HL-60 (cell line): ENCODE measurements at regions not wholly inside any gene's neighbourhood (a gene's known extent, or its start where the extent isn't known, plus 50 kb on each side); places are given as distances from the start of the nearest gene placed in this dataset.

ENCODE experiments used
- DNase-seq, 2 experiments: peaks; one replicate each; pipeline ENCODE4 v3.0.0-alpha.2; 2010 to 2020; ENCODE audit warnings: low read depth in 1 of 2, low spot score in 1 of 2
- H3K27ac ChIP-seq: fragments of 250-450 bp; sonication (Bioruptor Pico); replicated peaks from 2 replicates; pipeline ENCODE4 v1.5.1; 2020; ENCODE audit warnings: mild to moderate bottlenecking, moderate library complexity
- H3K27me3 ChIP-seq: fragments of 250-450 bp; sonication (Bioruptor Pico); 2 replicates; pipeline ENCODE4 v1.5.1; 2021; ENCODE audit warnings: mild to moderate bottlenecking, moderate library complexity; ENCODE audit not compliant: insufficient read depth, poor library complexity, severe bottlenecking
- H3K4me3 ChIP-seq: replicated peaks from 2 replicates; pipeline ENCODE4 v1.5.1; 2011; ENCODE audit warnings: mild to moderate bottlenecking, control low read depth, low read length; ENCODE audit not compliant: insufficient read depth
- CTCF ChIP-seq: IDR thresholded peaks from one replicate; pipeline ENCODE4 v1.5.1; 2011; ENCODE audit warnings: low read length, control low read depth, inconsistent platforms; ENCODE audit not compliant: insufficient read depth
- GABPA ChIP-seq: IDR thresholded peaks from 2 replicates; pipeline ENCODE4 v1.6.1; 2012; ENCODE audit warnings: low read depth
- POLR2AphosphoS5 ChIP-seq: IDR thresholded peaks from 2 replicates; pipeline ENCODE4 v1.6.1; 2012; ENCODE audit warnings: low read depth
- REST ChIP-seq: IDR thresholded peaks from 2 replicates; pipeline ENCODE4 v1.6.1; 2012; ENCODE audit warnings: low read depth; ENCODE audit not compliant: insufficient replicate concordance
- SPI1 ChIP-seq: IDR thresholded peaks from 2 replicates; pipeline ENCODE4 v1.6.1; 2012; ENCODE audit warnings: low read depth, mild to moderate bottlenecking, borderline replicate concordance

GRCh38 chr2:199679883-199680282, 171.1 kb downstream of the FTCDNL1 start:
- H3K27ac ChIP-seq = no peak overlapping the region
- no peak overlapping the region for H3K4me3 ChIP-seq
- DNase-seq = no peak
- H3K27me3 ChIP-seq = no peaks in the 10 kb centered on the region
- TF ChIP-seq CTCF (no peak), SPI1 (no peak), REST (no peak), GABPA (no peak), POLR2AphosphoS5 (no peak)

GRCh38 chr2:199677881-199678280, 173.1 kb downstream of the FTCDNL1 start:
- TF ChIP-seq REST (no peak), CTCF (no peak), GABPA (no peak), POLR2AphosphoS5 (no peak), SPI1 (no peak)
- no peak for DNase-seq
- H3K4me3 ChIP-seq = no peak overlapping the region
- H3K27me3 ChIP-seq = no peaks in the 10 kb centered on the region
- H3K27ac ChIP-seq = no peak overlapping the region

GRCh38 chr2:199668645-199669044, 182.3 kb downstream of the FTCDNL1 start:
- Histone ChIP-seq H3K4me3 (no peak overlapping the region), H3K27me3 (no peaks in the 10 kb centered on the region), H3K27ac (no peak overlapping the region)
- DNase-seq = no peak
- no peak for TF ChIP-seq POLR2AphosphoS5
- no peak for TF ChIP-seq SPI1
- no peak for TF ChIP-seq GABPA
- no peak for TF ChIP-seq CTCF
- no peak for TF ChIP-seq REST
